DMS79 treated with DMSO at 0.1 percent for 48 hours (cell line): ENCODE measurements at regions not wholly inside any gene's neighbourhood (a gene's known extent, or its start where the extent isn't known, plus 50 kb on each side); places are given as distances from the start of the nearest gene placed in this dataset.

Experiments
- DNase-seq: peaks from one replicate; lab custom pipeline; 2025; lab: John Stamatoyannopoulos, UW

DNA sequence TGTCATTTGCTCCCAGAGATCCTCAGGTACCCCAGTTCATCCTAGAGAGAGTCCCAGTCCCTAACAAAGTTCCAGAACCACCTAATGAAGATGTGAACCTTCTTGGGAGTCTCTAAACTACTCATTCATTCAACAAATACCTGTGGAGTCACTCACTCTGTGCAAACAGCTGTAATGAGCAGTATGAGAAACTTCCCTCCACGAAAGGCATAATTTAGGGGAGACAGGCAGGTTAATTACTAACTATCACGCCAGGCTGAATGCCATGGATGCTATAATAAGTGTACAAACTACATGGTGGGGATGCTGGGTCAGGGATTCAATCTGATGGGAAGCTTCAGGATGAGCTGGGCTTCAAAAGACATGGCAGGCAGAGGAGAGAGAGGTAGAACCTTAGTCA lies 70.1 kb upstream of the AFDN start:
- no peak for DNase-seq

DNA sequence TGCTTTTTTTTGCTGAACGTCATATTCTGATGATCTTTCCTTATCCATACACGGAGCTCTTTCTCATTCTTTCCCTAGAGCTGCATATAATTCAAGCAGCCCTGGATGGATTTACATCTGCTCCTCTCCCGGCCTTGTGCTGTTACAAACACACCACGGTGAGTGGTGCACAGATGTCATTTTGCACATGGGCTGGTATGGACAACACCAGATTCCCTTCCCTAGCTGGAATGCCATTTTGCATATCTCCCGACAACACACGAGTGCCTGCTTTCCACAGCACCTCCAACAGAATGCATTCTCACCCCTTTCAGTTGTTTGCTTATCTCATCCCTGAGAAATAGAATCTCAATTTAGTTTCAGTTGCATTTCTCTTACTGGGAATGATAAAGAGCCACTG lies 69.5 kb upstream of the AFDN start:
- DNase-seq: no peak

DNA sequence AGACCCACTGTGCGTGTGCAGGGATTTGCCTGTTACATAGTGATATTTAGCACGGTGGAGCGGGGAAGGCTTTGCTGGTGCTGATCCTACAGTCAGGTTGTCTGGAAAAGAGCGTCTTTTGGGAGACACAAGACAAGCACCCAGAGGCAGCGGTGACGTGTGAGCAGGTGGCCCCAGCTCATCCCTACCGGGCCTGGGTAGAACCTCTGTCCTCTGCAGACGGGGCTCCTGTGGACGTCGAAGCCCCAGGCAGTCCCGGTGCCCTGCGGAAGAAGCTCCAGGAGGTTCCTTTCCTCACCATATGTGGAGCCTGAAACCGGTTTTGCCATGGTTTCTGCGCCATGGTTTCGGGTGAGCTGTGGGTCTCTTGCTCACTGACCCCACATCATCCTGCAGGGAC lies 68.9 kb upstream of the AFDN start:
- DNase-seq: no peak

- DNase-seq: no peak
Measured at GRCh38 chr6:167758309-167759023, 68.2 kb upstream of the AFDN start.

GRCh38 chr6:167759206-167759605 lies 67.5 kb upstream of the AFDN start:
- no peak for DNase-seq

DNA sequence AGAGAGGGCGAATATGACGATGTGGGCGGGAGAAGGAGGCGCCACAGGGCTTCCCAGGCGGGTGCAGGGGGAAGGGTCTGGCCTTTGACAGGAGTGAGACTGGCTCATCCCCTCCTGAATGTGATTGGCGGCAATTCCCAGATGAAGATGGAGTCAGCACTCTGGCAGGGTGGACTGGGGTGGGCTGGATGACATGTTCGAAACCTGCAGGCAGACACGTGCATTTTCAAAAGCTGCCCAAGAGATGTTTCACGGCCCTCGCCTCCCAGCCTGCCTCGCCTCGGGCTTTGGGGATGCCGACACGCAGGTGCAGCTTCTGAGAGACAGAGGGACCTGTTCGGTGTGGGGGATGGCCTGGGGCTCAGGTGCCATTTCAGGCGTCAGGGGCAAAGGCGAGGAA lies 66.8 kb upstream of the AFDN start:
- DNase-seq: no peak

GRCh38 chr6:167760979-167761793 lies 65.5 kb upstream of the AFDN start:
- no peak for DNase-seq

DNA sequence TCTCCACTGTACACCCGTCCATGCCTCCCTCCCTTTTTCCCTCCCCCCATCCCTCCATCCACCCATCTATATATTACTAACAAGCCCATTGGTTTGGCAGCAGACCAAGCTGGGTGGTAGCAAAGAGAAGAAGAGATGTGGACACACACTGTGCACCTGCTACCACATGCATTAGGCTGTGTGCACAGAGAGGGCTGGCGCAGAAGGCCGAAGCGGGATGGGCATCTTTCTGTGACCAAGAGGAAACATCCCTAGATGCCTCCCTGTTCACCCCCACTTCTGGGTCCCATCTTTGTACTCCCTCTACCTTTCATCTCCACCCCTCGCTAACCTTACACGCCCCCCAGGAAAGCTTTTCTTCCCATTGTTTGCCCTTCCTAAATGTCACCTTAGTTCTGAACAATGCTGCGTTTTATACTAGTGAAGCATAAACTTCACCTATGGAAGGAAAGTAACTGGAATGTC lies 64.9 kb upstream of the AFDN start:
- no peak for DNase-seq

GRCh38 chr6:167762259-167762962 lies 64.3 kb upstream of the AFDN start:
- DNase-seq: no peak

GRCh38 chr6:167763056-167763944 lies 63.4 kb upstream of the AFDN start:
- DNase-seq: no peak

DNA sequence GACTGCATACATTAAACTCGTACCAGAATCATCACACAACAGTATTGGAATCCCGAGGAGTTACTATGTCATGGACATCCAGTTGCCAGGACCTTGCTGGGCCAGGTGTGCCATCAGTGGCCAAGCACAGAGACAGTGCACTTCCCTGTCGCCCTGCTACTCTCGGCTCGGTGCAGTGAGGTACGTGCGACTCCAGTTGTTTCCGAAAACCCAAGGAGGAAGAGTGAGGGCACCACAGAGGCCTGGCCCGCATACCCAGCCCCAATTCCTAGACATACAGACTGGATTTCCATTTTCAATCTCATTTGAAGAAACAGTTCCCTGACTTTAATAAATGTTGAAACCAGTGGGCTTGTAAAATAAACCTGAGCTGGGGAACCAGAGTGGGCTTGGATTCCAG lies 62.5 kb upstream of the AFDN start:
- DNase-seq: no peak

- DNase-seq: no peak
Measured at GRCh38 chr6:167764713-167765479, 61.8 kb upstream of the AFDN start.

GRCh38 chr6:167766986-167767714 lies 59.6 kb upstream of the AFDN start:
- peak; percentile 64 for DNase-seq

- DNase-seq: no peak
Measured at GRCh38 chr6:167767715-167768107, 59.0 kb upstream of the AFDN start.

- no peak for DNase-seq
Measured at GRCh38 chr6:167768471-167769215, 58.1 kb upstream of the AFDN start.

- no peak for DNase-seq
Measured at GRCh38 chr6:167769408-167770190, 57.1 kb upstream of the AFDN start.

- no peak for DNase-seq
Measured at GRCh38 chr6:167770291-167770955, 56.3 kb upstream of the AFDN start.

- no peak for DNase-seq
Measured at GRCh38 chr6:167774881-167775280, 51.8 kb upstream of the AFDN start.
